Islet of Langerhans (tissue), 1 donor: ENCODE measurements at regions not wholly inside any gene's neighbourhood (a gene's known extent, or its start where the extent isn't known, plus 50 kb on each side); places are given as distances from the start of the nearest gene placed in this dataset.

Source experiments
- FAIRE-seq: peaks from one replicate; lab custom pipeline; 2011; peaks lifted over from hg19 to GRCh38; lab: Jason Lieb, UNC

- no peak for FAIRE-seq
These were observed 222.9 kb downstream of the BRD1 start for GRCh38 chr22:49604732-49605302.

GRCh38 chr22:49603016-49603415 is 224.7 kb downstream of the BRD1 start:
- no peak for FAIRE-seq

GRCh38 chr22:49602481-49602880 is 225.2 kb downstream of the BRD1 start:
- no peak for FAIRE-seq

DNA sequence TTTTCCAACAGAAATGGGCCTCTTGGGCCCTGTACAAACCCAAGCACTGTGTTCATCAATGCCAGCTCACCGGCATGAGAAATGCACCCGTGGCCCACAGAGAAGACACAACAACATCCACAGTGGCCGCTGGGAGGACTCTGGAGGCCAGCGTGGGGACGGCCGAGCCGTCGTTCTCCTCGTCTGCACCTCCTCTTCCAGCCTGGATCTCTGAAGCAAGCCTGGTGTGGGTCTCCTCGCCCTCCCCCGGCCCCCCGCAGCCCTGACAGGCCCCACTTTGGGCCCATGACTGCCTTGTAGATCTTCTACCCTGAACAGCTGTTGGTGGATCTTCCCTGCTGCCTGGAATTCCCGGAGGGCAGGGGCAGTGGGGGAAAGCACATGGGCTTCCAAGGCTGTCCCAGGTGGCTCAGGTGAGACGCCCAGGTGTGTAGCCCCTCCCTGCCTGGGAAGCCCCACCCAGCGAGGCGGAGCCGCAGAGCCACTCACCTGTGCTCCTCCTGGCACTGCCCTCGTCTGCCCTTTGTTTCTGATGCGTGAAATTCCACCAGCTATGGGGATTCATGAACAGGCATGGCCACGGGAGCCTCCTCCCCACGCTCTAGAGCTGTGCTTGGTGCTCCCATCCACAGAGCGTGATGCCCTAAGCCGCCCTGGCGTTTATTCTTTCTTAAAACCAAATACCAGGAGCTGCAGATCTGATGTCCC is 225.9 kb downstream of the BRD1 start:
- FAIRE-seq, result no peak

GRCh38 chr22:49600891-49601431 is 226.7 kb downstream of the BRD1 start:
- FAIRE-seq, result no peak

DNA sequence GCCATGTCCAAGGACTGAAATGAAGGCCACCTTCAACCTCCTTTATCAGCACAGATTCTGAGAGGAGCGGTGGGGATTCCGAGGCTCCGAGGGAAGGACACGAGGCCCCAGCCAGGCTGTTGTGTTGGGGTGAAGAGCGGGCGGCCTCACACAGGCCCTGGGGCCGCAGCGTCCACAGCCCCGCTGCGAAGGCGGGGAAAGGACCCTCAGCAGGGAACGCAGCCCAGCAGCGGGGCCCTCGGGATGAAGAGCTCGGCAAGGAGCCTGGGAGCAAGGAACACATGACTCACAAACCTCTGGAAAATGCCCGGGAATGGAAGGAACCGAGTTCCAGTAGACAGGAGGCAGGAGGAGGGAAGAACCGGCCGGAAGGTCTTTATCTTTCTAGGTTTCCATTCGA is 227.2 kb downstream of the BRD1 start:
- no peak for FAIRE-seq

GRCh38 chr22:49599691-49600455 is 227.8 kb downstream of the BRD1 start:
- FAIRE-seq, result no peak

DNA sequence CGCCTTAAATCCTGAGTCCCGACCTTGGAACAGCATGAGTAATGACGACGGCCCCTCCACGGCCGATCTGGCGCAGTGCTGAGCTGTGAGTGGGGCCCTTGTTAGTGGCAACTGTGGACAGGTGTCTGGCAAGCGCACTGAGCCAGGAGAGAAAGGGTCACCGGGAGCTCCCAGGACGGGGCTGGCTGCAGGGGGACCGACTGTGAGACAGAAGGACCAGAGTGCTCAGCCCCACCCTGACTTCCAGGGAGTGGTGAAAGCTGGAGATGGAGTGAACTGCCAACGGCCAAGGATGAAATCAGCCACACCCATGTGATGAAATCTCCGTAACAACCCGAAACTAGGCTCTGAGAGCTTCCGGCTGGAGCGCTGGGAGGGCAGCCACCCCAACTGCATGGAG is 228.6 kb downstream of the BRD1 start:
- FAIRE-seq, result no peak

DNA sequence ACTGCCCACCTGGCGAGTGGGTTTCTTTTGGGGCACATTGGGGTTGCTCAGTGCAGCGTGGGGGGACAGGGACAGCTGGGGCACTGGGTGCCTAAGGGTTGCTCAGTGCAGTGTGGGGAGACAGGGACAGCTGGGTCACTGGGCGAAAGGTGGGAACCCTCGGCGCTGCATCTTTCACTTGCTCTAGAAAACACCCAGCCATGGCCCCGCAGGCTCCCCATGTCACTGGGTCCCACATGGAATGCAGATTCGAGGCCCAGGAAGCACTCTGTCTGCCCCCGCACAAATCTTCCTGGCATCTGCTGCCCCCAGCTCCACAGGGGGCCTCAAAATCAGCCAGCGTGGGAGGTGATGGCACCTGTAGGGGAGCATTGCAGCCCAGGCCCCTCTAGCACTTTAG is 229.3 kb downstream of the BRD1 start:
- FAIRE-seq, result no peak

- no peak for FAIRE-seq
These were observed 230.1 kb downstream of the BRD1 start for GRCh38 chr22:49597428-49598039.

DNA sequence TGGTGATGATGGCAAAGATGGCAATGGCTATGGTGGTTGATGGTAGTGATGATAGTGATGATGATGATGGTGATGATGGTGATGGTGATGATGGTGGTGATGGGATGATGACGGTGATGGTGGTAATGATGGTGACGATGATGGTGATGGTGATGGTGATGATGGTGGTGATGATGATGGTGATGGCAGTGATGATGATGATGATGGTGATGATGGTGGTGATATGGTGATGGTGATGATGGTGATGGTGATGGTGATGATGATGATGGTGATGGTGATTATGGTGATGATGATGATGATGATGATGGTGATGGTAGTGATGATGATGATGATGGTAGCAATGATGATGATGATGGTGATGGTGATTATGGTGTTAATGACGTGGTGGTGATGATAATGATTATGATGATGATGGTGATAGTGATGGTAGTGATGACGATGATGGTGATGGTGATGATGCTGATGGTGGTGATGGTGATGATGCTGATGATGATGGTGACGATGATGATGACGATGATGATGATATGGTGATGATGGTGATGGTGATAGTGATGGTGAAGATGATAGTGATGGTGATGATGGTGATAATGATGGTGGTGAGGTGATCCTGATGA is 232.1 kb downstream of the BRD1 start:
- no peak for FAIRE-seq

- no peak for FAIRE-seq
These were observed 233.6 kb downstream of the BRD1 start for GRCh38 chr22:49594078-49594477.

DNA sequence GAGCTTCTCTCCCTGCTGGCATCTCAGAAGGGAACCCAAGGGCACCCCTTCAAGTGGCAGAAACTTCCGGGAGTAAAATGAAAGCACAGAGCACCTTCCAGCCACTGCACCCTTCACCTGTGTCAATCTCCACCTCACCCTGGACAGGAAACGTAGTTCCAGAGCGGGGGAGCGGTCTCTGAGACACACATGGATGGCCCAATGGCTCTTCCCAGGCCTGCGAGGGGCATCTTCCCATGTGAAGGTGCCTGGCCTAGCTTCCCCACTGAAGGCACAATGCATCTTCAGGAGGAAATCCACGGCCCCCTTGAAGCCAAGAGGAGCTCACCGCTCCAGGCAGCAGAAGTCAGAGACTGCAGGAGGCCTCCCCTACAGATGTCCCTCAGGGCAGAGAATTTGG is 234.2 kb downstream of the BRD1 start:
- no peak for FAIRE-seq

GRCh38 chr22:49592780-49593501 is 234.7 kb downstream of the BRD1 start:
- no peak for FAIRE-seq

- no peak for FAIRE-seq
These were observed 236.7 kb downstream of the BRD1 start for GRCh38 chr22:49590851-49591445.

DNA sequence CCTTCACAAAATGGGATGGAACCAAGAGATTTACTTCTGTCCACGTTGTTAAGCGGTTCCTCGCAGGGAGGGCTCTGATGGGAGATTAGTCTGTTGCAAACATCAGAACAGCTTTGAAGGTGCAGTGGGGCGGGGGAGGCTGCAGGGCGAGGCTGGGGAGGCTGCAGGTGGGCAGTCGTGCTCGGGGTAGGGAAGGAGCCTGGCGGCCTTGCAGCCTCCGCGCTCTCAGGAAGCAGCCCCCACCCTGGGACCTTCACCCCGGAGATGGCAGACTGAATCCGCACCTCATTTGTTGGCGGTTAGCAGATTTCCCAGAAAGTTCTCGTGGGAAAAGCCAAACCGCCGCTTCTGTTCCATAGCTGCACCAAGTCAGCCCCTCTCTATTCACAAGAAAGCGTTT is 237.3 kb downstream of the BRD1 start:
- no peak for FAIRE-seq

DNA sequence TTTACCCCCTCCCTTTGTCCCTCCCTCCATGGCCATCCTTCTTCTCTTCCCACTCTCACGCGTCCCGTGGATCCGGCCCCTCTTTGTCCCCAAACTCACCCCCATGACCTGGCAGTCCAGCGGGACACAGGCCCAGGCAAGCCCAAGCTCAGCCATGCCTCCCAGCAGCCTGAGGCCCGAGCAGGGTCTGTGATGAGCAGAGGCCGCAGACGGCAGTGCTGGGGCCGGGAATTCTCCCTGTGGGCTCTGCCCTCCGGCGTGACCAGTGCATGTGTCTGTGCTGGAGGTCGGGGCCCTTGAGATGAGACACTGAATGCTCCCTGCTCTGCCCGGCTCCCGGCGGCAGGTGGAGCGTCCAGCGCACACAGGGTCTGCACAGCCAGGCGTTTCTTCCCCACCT is 237.9 kb downstream of the BRD1 start:
- no peak for FAIRE-seq

- FAIRE-seq, result no peak
These were observed 238.4 kb downstream of the BRD1 start for GRCh38 chr22:49589301-49589700.

DNA sequence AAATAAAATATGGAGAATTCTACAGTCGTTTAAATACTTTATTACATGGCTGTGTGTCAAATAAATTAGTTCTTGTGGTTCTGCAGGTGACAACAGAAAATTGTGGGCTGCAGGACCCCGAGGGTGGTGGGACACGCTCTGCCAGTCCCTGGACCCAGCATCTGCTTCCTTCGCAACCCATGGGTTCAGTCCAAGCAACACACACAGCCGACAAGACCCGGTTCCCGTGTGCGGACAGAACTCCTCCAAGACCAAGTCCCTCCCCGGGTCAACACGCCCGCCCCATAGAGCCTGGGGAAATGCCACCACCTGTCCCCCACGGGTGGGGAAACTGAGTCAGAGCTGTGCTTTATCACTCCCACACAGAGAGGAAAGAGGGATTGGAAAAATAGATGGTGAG is 238.9 kb downstream of the BRD1 start:
- FAIRE-seq, result no peak

DNA sequence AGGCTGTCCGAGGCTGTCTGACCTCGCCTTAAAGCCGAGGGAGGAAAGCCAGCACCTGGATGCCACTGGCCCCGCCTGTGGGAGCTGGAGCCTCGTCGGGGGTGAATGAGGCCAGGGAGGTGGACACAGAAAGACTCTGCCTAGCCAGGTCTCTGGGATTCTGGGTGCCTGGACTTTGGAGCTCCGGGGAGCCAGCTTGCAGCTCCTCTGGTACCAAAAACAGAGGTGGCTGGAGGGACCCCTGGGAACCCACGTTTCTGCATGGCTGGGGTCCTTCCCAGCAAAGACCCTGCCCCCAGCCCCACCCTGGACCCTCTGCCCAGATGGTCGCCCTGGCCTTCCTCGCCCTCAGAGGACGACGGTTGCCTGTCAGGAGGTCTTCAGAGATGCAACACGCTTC is 239.7 kb downstream of the BRD1 start:
- FAIRE-seq, result no peak

DNA sequence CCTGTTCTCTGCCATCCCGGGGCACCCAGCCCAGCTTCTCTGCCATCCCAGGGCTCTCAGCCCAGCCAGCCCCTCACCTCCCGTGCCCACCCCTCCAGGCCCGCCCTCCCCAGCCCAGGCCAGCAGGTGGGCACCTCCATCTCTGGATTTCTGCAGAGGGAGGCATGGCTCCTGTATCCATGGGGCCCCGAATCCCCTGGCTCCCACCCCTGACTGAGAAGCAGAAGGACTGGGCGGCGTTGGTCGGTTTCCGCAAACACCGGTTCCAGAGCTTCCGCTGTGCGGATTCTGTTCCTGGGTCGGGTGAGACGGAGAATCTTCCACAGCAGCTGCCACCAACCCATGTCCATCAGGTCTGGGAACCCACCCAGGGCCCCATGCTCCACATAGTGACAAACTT is 240.3 kb downstream of the BRD1 start:
- FAIRE-seq, result no peak
